HG03432 (cell line): ENCODE measurements at regions not wholly inside any gene's neighbourhood (a gene's known extent, or its start where the extent isn't known, plus 50 kb on each side); places are given as distances from the start of the nearest gene placed in this dataset.

Experiments
- ATAC-seq: cut with Tn5 transposase; IDR thresholded peaks from one replicate; pipeline ENCODE4 v1.9.1; 2021; ENCODE audit warnings: mild to moderate bottlenecking, moderate library complexity; ENCODE audit not compliant: unreplicated experiment

- no peak for ATAC-seq
Measured at GRCh38 chr1:55703726-55704363, 488.7 kb upstream of the USP24 start.

GRCh38 chr1:55702064-55702463 is 486.9 kb upstream of the USP24 start:
- ATAC-seq = peak; percentile 92

- ATAC-seq = no peak
Measured at GRCh38 chr1:55700359-55701130, 485.4 kb upstream of the USP24 start.

GRCh38 chr1:55699228-55699627 is 484.1 kb upstream of the USP24 start:
- no peak for ATAC-seq

GRCh38 chr1:55697997-55698535 is 482.9 kb upstream of the USP24 start:
- ATAC-seq = no peak

- ATAC-seq = no peak
Measured at GRCh38 chr1:55696891-55697290, 481.7 kb upstream of the USP24 start.

GRCh38 chr1:55696181-55696754 is 481.1 kb upstream of the USP24 start:
- no peak for ATAC-seq

GRCh38 chr1:55695552-55695951 is 480.4 kb upstream of the USP24 start:
- ATAC-seq = no peak

GRCh38 chr1:55695151-55695550 is 480.0 kb upstream of the USP24 start:
- ATAC-seq = no peak

- ATAC-seq = no peak
Measured at GRCh38 chr1:55694310-55694801, 479.2 kb upstream of the USP24 start.

GRCh38 chr1:55692726-55693125 is 477.6 kb upstream of the USP24 start:
- ATAC-seq = no peak

- no peak for ATAC-seq
Measured at GRCh38 chr1:55690366-55690765, 475.2 kb upstream of the USP24 start.

- ATAC-seq = no peak
Measured at GRCh38 chr1:55689800-55690199, 474.6 kb upstream of the USP24 start.

- ATAC-seq = no peak
Measured at GRCh38 chr1:55685560-55685959, 470.4 kb upstream of the USP24 start.

- no peak for ATAC-seq
Measured at GRCh38 chr1:55684131-55684650, 469.0 kb upstream of the USP24 start.

- no peak for ATAC-seq
Measured at GRCh38 chr1:55682198-55682597, 467.0 kb upstream of the USP24 start.

- ATAC-seq = no peak
Measured at GRCh38 chr1:55679971-55680370, 464.8 kb upstream of the USP24 start.

GRCh38 chr1:55673416-55673815 is 458.3 kb upstream of the USP24 start:
- ATAC-seq = no peak

- ATAC-seq = no peak
Measured at GRCh38 chr1:55670331-55671082, 455.3 kb upstream of the USP24 start.

GRCh38 chr1:55669293-55669692 is 454.1 kb upstream of the USP24 start:
- no peak for ATAC-seq

- no peak for ATAC-seq
Measured at GRCh38 chr1:55662875-55663274, 447.7 kb upstream of the USP24 start.
